ENCODE measurements at regions not wholly inside any gene's neighbourhood (a gene's known extent, or its start where the extent isn't known, plus 50 kb on each side); places are given as distances from the start of the nearest gene placed in this dataset.

DNA sequence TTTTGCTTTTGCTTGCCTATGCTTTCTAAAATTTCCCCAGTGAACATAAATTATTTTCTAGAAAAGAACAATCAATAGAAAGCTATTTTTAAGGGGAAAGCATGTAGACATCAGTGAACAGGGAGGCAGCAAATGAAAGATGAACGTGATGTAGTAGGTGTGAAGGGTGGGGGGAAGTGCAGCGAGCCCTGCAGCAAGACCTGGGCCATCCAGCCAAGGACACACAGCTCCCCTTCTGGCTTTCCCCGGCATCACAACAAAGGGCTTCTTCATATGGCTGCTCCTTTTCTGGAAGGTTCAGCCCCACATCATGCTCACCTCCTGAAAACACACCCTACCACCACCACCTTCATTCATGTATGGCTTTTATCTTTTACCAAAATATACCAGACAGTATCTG lies 109.2 kb upstream of the ETS2 start:
- TF ChIP-seq, protein P1, sequence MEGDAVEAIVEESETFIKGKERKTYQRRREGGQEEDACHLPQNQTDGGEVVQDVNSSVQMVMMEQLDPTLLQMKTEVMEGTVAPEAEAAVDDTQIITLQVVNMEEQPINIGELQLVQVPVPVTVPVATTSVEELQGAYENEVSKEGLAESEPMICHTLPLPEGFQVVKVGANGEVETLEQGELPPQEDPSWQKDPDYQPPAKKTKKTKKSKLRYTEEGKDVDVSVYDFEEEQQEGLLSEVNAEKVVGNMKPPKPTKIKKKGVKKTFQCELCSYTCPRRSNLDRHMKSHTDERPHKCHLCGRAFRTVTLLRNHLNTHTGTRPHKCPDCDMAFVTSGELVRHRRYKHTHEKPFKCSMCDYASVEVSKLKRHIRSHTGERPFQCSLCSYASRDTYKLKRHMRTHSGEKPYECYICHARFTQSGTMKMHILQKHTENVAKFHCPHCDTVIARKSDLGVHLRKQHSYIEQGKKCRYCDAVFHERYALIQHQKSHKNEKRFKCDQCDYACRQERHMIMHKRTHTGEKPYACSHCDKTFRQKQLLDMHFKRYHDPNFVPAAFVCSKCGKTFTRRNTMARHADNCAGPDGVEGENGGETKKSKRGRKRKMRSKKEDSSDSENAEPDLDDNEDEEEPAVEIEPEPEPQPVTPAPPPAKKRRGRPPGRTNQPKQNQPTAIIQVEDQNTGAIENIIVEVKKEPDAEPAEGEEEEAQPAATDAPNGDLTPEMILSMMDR (IDR thresholded peaks at IDR 0.05; ENCODE audit: low read depth, low read length) = no peak
- DNase-seq (ENCODE audit: extremely low read depth, low read depth) = no peak

DNA sequence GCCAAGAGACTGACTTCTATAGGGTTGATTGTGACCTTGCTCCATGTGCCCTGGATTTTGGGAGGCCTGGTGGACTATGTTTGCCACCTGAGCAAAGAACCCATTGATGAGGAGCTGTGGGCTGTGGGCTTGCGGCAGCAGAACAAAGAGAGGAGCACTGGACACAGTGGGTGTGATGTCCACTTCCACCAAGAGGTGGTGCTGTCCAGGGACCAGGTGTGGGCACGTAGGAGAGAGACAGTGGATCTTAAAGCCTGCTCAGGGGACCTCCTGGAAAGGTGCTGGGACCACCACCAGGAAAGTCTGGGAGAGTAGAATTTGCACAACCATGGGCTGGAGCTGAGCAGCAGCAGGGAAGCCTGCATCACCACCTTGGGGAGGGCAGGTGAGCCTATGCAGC lies 106.7 kb upstream of the ETS2 start:
- TF ChIP-seq, protein P1 (IDR thresholded peaks at IDR 0.05; ENCODE audit: low read depth, low read length) = peak; percentile 8
- no peak for DNase-seq (ENCODE audit: extremely low read depth, low read depth)

DNA sequence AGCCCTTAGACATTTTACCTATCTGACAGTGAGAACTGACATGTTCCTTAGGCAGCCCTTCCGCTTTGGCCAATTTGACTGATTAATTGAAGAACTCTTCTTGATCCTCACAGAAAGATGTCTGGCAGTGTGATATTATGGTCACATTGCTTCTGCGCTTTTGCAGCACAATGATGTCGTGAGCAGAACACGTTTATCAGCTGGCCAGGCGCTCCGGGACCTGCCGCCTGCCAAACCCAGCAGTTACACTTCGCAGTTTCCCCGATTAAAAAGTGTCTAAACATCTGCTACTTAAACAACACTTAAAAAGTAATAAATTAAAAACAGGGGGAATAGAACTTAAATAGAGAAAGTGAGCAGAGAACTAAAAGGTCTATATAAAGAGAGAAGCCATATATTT lies 103.5 kb upstream of the ETS2 start:
- no peak for DNase-seq (ENCODE audit: extremely low read depth, low read depth)

DNA sequence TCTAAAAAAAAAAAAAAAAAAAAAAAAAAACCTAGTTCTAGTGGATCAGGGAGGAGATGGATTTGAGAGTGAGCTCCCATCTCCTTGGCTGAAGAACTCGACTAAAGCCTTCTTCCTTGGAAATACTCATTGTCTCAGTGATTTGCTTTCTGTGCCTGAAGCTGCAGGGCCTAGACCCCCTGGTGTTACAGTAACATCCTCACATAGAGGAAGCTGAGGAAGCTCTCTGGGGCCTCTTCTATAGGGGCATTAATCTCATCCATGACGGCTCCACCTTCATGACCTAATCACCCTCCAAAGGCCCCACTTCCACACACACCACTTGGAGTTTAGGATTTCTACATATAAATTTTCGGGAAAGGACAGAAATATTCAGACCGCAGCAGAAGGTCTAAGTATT lies 95.9 kb upstream of the ETS2 start:
- DNase-seq (ENCODE audit: extremely low read depth, low read depth) = no peak

More for the DNA sequence above, 103.5 kb upstream of the ETS2 start:
- TF ChIP-seq, protein P1 (IDR thresholded peaks at IDR 0.05; ENCODE audit: low read depth, low read length) = no peak

GRCh38 chr21:38712071-38712470 lies 93.7 kb upstream of the ETS2 start:
- no peak for DNase-seq (ENCODE audit: extremely low read depth, low read depth)
- TF ChIP-seq, protein P1 (IDR thresholded peaks at IDR 0.05; ENCODE audit: low read depth, low read length) = peak; percentile 49

More for the DNA sequence above, 95.9 kb upstream of the ETS2 start:
- TF ChIP-seq, protein P1 (IDR thresholded peaks at IDR 0.05; ENCODE audit: low read depth, low read length) = no peak

DNA sequence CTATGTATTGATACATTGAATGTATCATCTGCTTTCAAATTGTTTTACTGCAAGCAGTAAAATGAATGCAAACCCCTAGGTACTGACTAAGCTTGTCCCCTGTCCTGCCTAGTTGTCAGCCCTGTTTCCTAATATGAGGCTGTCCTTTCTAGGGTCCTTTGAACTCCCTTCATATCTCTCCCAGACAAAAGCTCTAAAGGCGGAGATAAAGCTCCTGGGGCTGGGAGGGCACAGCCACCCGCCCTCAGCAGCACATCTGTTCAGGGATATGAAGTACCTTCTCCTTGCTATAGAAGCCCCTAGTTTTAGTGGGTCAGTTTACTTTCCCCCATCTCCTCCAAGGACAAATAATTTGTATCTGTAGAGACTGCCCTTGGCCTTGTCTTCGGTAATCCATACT lies 93.1 kb upstream of the ETS2 start:
- no peak for DNase-seq (ENCODE audit: extremely low read depth, low read depth)
- TF ChIP-seq, protein P1 (IDR thresholded peaks at IDR 0.05; ENCODE audit: low read depth, low read length) = no peak

DNA sequence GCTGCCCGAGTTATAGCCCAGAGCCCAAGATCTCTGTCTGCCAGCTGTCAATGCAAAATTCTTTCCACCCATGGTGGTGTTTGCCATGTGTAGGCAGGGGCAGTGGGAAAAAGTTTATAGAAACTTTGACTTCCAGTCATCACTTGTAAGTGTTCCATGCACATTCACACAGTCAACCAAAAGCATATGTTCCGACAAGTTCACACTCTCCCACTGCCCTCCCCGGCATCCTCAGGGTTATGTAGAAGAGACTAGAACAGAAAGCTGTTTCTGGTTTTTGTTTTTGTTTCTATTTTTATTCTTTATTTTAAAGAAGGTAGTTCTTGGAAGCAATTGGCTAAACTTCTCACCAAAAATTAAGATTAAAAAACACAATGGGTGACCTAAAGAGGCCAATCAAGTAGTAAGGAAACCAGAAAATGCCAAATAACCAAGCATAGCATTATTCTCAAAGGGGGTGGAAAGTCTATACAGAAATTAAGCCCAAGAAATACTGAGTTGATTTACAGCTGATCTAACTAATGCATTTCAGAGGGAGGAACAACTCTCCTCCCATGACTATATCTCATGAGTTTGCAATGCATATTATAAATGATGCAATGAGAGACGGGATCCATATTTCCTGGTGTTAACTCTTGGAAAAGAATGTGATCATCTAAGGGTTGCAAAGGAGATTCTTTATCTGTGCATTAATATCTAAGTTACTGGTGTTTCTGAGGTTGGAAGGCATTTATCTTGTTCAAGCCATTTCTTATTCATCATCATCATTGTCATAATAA lies 91.5 kb upstream of the ETS2 start:
- no peak for DNase-seq (ENCODE audit: extremely low read depth, low read depth)
- TF ChIP-seq, protein P1 (IDR thresholded peaks at IDR 0.05; ENCODE audit: low read depth, low read length) = no peak
